CD4-positive, CD25-positive, alpha-beta regulatory T cell (primary cell): ENCODE measurements at regions not wholly inside any gene's neighbourhood (a gene's known extent, or its start where the extent isn't known, plus 50 kb on each side); places are given as distances from the start of the nearest gene placed in this dataset.
A peak's percentile ranks its signal among the peaks of the same experiment; 100 is the strongest.

Experiments used
- ATAC-seq, 2 donors: fragments of 150-1000 bp; cut with Tn5 transposase; one replicate each; pipeline ENCODE4 v1.10.0; 2021; ENCODE audit warnings: low read depth in 2 of 2, moderate number of reproducible peaks in 2 of 2, moderate library complexity in 1 of 2
- DNase-seq, 3 donors: peaks; one replicate each; pipeline versions ENCODE4 v3.0.0 to v3.0.0-alpha.2; 2012 to 2022; ENCODE audit warnings: mixed read lengths in 1 of 3
- H3K27ac ChIP-seq: one replicate; pipeline ENCODE4 v1.7.0; 2013; ENCODE audit warnings: mild to moderate bottlenecking, low read length; ENCODE audit not compliant: insufficient read depth, poor library complexity, severe bottlenecking
- H3K27me3 ChIP-seq: one replicate; pipeline ENCODE4 v1.7.0; 2013; ENCODE audit warnings: low read length; ENCODE audit not compliant: control insufficient read depth, insufficient read depth
- H3K36me3 ChIP-seq: one replicate; pipeline ENCODE4 v1.7.0; 2013; ENCODE audit warnings: mild to moderate bottlenecking, low read length, moderate library complexity; ENCODE audit not compliant: control insufficient read depth, insufficient read depth
- H3K4me1 ChIP-seq: 2 replicates; pipeline ENCODE4 v1.7.0; 2013; ENCODE audit warnings: mild to moderate bottlenecking, low read length; ENCODE audit not compliant: insufficient read depth, control insufficient read depth, poor library complexity, severe bottlenecking
- H3K4me3 ChIP-seq: one replicate; pipeline ENCODE4 v1.7.0; 2013; ENCODE audit warnings: low read depth, mild to moderate bottlenecking, low read length, moderate library complexity
- H3K9me3 ChIP-seq, 2 experiments: 1 replicate in 1 of 2; 2 replicates in 1 of 2; pipeline ENCODE4 v1.7.0; 2013; ENCODE audit warnings: low read length in 2 of 2, mild to moderate bottlenecking in 1 of 2, moderate library complexity in 1 of 2; ENCODE audit not compliant: control insufficient read depth in 2 of 2
- H3K27ac Mint-ChIP-seq, 3 donors: one replicate each; pipeline ENCODE4 v1.8.0; 2020 to 2022; ENCODE audit warnings: mild to moderate bottlenecking in 3 of 3, mixed read lengths in 3 of 3, moderate library complexity in 2 of 3
- H3K27me3 Mint-ChIP-seq: one replicate; pipeline ENCODE4 v1.8.0; 2022; ENCODE audit warnings: mild to moderate bottlenecking, mixed read lengths
- H3K36me3 Mint-ChIP-seq: one replicate; pipeline ENCODE4 v1.8.0; 2020; ENCODE audit warnings: mixed read lengths
- H3K4me1 Mint-ChIP-seq, 4 donors: one replicate each; pipeline ENCODE4 v1.8.0; 2020 to 2022; ENCODE audit warnings: mixed read lengths in 4 of 4, mild to moderate bottlenecking in 1 of 4
- H3K4me3 Mint-ChIP-seq, 4 donors: one replicate each; pipeline ENCODE4 v1.8.0; 2020 to 2022; ENCODE audit warnings: mild to moderate bottlenecking in 4 of 4, mixed read lengths in 4 of 4, moderate library complexity in 3 of 4
- H3K9me3 Mint-ChIP-seq, 7 donors: one replicate each; pipeline ENCODE4 v1.8.0; 2020 to 2022; ENCODE audit warnings: mixed read lengths in 7 of 7, mild to moderate bottlenecking in 3 of 7, moderate library complexity in 2 of 7

GRCh38 chr21:35479065-35479448 lies 430.0 kb upstream of the RUNX1 start:
- H3K4me1 ChIP-seq: no peaks in the 10 kb centered on the region
- Mint-ChIP-seq H3K27ac (no peak overlapping the region), H3K36me3 (no peaks in the 10 kb centered on the region), H3K4me3 (no peak overlapping the region), H3K9me3 (peaks cover 0 to 6% (median 3%) of the 10 kb centered on the region in 7 donors), H3K4me1 (peaks cover 0 to 22% (median 6%) of the 10 kb centered on the region in 4 donors), H3K27me3 (peaks cover 28% of the 10 kb centered on the region)
- no peak overlapping the region for H3K4me3 ChIP-seq
- DNase-seq: no peak
- no peak overlapping the region for H3K27ac ChIP-seq
- H3K27me3 ChIP-seq: peaks cover 22% of the 10 kb centered on the region
- ATAC-seq: no peak
- H3K9me3 ChIP-seq: peaks cover 0 to 7% of the 10 kb centered on the region in 2 experiments
- no peaks in the 10 kb centered on the region for H3K36me3 ChIP-seq

- DNase-seq: peak in 1 of 3 donors; percentile 12
- H3K27ac ChIP-seq: no peak overlapping the region
- H3K27ac Mint-ChIP-seq: no peak overlapping the region
- peaks cover 0 to 23% (median 6%) of the 10 kb centered on the region in 4 donors for H3K4me1 Mint-ChIP-seq
- peaks cover 0 to 7% of the 10 kb centered on the region in 2 experiments for H3K9me3 ChIP-seq
- no peak for ATAC-seq
- peaks cover 21% of the 10 kb centered on the region for H3K27me3 ChIP-seq
- H3K36me3 ChIP-seq: no peaks in the 10 kb centered on the region
- H3K4me3 Mint-ChIP-seq: no peak overlapping the region
- no peak overlapping the region for H3K4me3 ChIP-seq
- no peaks in the 10 kb centered on the region for H3K36me3 Mint-ChIP-seq
- H3K27me3 Mint-ChIP-seq: peaks cover 29% of the 10 kb centered on the region
- H3K4me1 ChIP-seq: no peaks in the 10 kb centered on the region
- H3K9me3 Mint-ChIP-seq: peaks cover 0 to 6% (median 3%) of the 10 kb centered on the region in 7 donors
These were observed 429.3 kb upstream of the RUNX1 start for GRCh38 chr21:35478161-35479064.

- Mint-ChIP-seq H3K36me3 (no peaks in the 10 kb centered on the region), H3K9me3 (peaks cover 0 to 6% (median 3%) of the 10 kb centered on the region in 7 donors), H3K4me1 (peaks cover 0 to 23% (median 6%) of the 10 kb centered on the region in 4 donors), H3K27ac (no peak overlapping the region), H3K4me3 (no peak overlapping the region), H3K27me3 (peaks cover 32% of the 10 kb centered on the region)
- no peak for DNase-seq
- H3K27ac ChIP-seq: no peak overlapping the region
- peaks cover 21% of the 10 kb centered on the region for H3K27me3 ChIP-seq
- H3K4me1 ChIP-seq: no peaks in the 10 kb centered on the region
- ATAC-seq: no peak
- no peaks in the 10 kb centered on the region for H3K36me3 ChIP-seq
- H3K4me3 ChIP-seq: no peak overlapping the region
- H3K9me3 ChIP-seq: peaks cover 0 to 7% of the 10 kb centered on the region in 2 experiments
These were observed 428.5 kb upstream of the RUNX1 start for GRCh38 chr21:35477622-35478021.

- H3K27me3 ChIP-seq: peaks cover 21% of the 10 kb centered on the region
- peaks cover 0 to 7% of the 10 kb centered on the region in 2 experiments for H3K9me3 ChIP-seq
- no peak overlapping the region for H3K4me3 ChIP-seq
- no peaks in the 10 kb centered on the region for H3K36me3 ChIP-seq
- Mint-ChIP-seq H3K27ac (no peak overlapping the region), H3K4me3 (no peak overlapping the region), H3K4me1 (peaks cover 0 to 23% (median 6%) of the 10 kb centered on the region in 4 donors), H3K9me3 (peaks cover 0 to 6% (median 3%) of the 10 kb centered on the region in 7 donors), H3K36me3 (no peaks in the 10 kb centered on the region), H3K27me3 (peaks cover 29% of the 10 kb centered on the region)
- ATAC-seq: no peak
- DNase-seq: no peak
- no peaks in the 10 kb centered on the region for H3K4me1 ChIP-seq
- no peak overlapping the region for H3K27ac ChIP-seq
These were observed 427.7 kb upstream of the RUNX1 start for GRCh38 chr21:35476621-35477395.

- no peak overlapping the region for H3K4me3 ChIP-seq
- Mint-ChIP-seq H3K9me3 (peaks cover 0 to 6% (median 3%) of the 10 kb centered on the region in 7 donors), H3K4me1 (peaks cover 0 to 23% (median 6%) of the 10 kb centered on the region in 4 donors), H3K27ac (peak overlapping the region in 2 of 3 donors; percentile 1 to 3), H3K27me3 (peaks cover 26% of the 10 kb centered on the region), H3K4me3 (no peak overlapping the region), H3K36me3 (no peaks in the 10 kb centered on the region)
- peaks cover 0 to 7% of the 10 kb centered on the region in 2 experiments for H3K9me3 ChIP-seq
- no peaks in the 10 kb centered on the region for H3K36me3 ChIP-seq
- peak in 1 of 3 donors; percentile 42 for DNase-seq
- ATAC-seq: peak; percentile 47 to 52
- H3K27me3 ChIP-seq: peaks cover 19% of the 10 kb centered on the region
- no peaks in the 10 kb centered on the region for H3K4me1 ChIP-seq
- no peak overlapping the region for H3K27ac ChIP-seq
These were observed 426.7 kb upstream of the RUNX1 start for GRCh38 chr21:35475762-35476161.

- no peak overlapping the region for H3K27ac ChIP-seq
- H3K27me3 Mint-ChIP-seq: peaks cover 28% of the 10 kb centered on the region
- no peak for DNase-seq
These were observed 425.9 kb upstream of the RUNX1 start for GRCh38 chr21:35475009-35475408.

GRCh38 chr21:35473496-35473895 lies 424.4 kb upstream of the RUNX1 start:
- ATAC-seq: no peak
- H3K27ac ChIP-seq: no peak overlapping the region
- Mint-ChIP-seq H3K4me3 (no peak overlapping the region), H3K4me1 (peaks cover 0 to 19% (median 6%) of the 10 kb centered on the region in 4 donors), H3K36me3 (no peaks in the 10 kb centered on the region), H3K27ac (no peak overlapping the region), H3K9me3 (peaks cover 0 to 4% (median 0%) of the 10 kb centered on the region in 7 donors), H3K27me3 (peaks cover 28% of the 10 kb centered on the region)
- H3K4me3 ChIP-seq: no peak overlapping the region
- no peaks in the 10 kb centered on the region for H3K4me1 ChIP-seq
- no peak for DNase-seq
- no peaks in the 10 kb centered on the region for H3K9me3 ChIP-seq
- no peaks in the 10 kb centered on the region for H3K36me3 ChIP-seq
- H3K27me3 ChIP-seq: peaks cover 8% of the 10 kb centered on the region

More at GRCh38 chr21:35475009-35475408, 425.9 kb upstream of the RUNX1 start:
- no peak overlapping the region for H3K4me3 Mint-ChIP-seq
- Histone ChIP-seq H3K9me3 (peaks cover 0 to 7% of the 10 kb centered on the region in 2 experiments), H3K36me3 (no peaks in the 10 kb centered on the region), H3K27me3 (peaks cover 19% of the 10 kb centered on the region), H3K4me1 (no peaks in the 10 kb centered on the region), H3K4me3 (no peak overlapping the region)
- peaks cover 0 to 23% (median 6%) of the 10 kb centered on the region in 4 donors for H3K4me1 Mint-ChIP-seq
- no peak overlapping the region for H3K27ac Mint-ChIP-seq
- no peaks in the 10 kb centered on the region for H3K36me3 Mint-ChIP-seq
- ATAC-seq: no peak
- peaks cover 0 to 6% (median 3%) of the 10 kb centered on the region in 7 donors for H3K9me3 Mint-ChIP-seq
